Osteocyte (in vitro differentiated cells): ENCODE measurements at regions not wholly inside any gene's neighbourhood (a gene's known extent, or its start where the extent isn't known, plus 50 kb on each side); places are given as distances from the start of the nearest gene placed in this dataset.

ENCODE experiments used
- DNase-seq: peaks from one replicate; pipeline ENCODE4 v3.0.0; 2021; ENCODE audit warnings: mixed read lengths; ENCODE audit not compliant: unreplicated experiment; ENCODE audit errors: extremely low spot score
- H3K27ac Mint-ChIP-seq: one replicate; pipeline ENCODE4 v1.8.0; 2021; ENCODE audit warnings: mild to moderate bottlenecking, mixed read lengths; ENCODE audit not compliant: unreplicated experiment
- H3K27me3 Mint-ChIP-seq: one replicate; pipeline ENCODE4 v1.8.0; 2021; ENCODE audit warnings: mixed read lengths; ENCODE audit not compliant: unreplicated experiment
- H3K36me3 Mint-ChIP-seq: one replicate; pipeline ENCODE4 v1.8.0; 2021; ENCODE audit warnings: mixed read lengths; ENCODE audit not compliant: unreplicated experiment
- H3K4me1 Mint-ChIP-seq: one replicate; pipeline ENCODE4 v1.8.0; 2021; ENCODE audit warnings: mixed read lengths; ENCODE audit not compliant: unreplicated experiment
- H3K4me3 Mint-ChIP-seq: one replicate; pipeline ENCODE4 v1.8.0; 2021; ENCODE audit warnings: mild to moderate bottlenecking, moderate library complexity, mixed read lengths; ENCODE audit not compliant: unreplicated experiment
- H3K9me3 Mint-ChIP-seq: one replicate; pipeline ENCODE4 v1.8.0; 2021; ENCODE audit warnings: mixed read lengths; ENCODE audit not compliant: unreplicated experiment
- CTCF ChIP-seq: fragments of 200-600 bp; sonication (generic); IDR thresholded peaks from 2 replicates; pipeline ENCODE4 v1.5.0; 2021; ENCODE audit warnings: antibody characterized with exemption, mild to moderate bottlenecking, moderate library complexity

- Mint-ChIP-seq H3K9me3 (no peaks in the 10 kb centered on the region), H3K4me1 (no peaks in the 10 kb centered on the region), H3K27me3 (peaks cover 5% of the 10 kb centered on the region), H3K36me3 (no peaks in the 10 kb centered on the region), H3K4me3 (no peak overlapping the region), H3K27ac (no peak overlapping the region)
- DNase-seq = no peak
- TF ChIP-seq CTCF = no peak
These were observed 566.7 kb upstream of the NEGR1 start for GRCh38 chr1:72848997-72849396.

- Mint-ChIP-seq H3K9me3 (peaks cover under 1% of the 10 kb centered on the region), H3K27me3 (peaks cover 5% of the 10 kb centered on the region), H3K4me3 (no peak overlapping the region), H3K27ac (no peak overlapping the region), H3K36me3 (no peaks in the 10 kb centered on the region), H3K4me1 (no peaks in the 10 kb centered on the region)
- TF ChIP-seq CTCF = no peak
- no peak for DNase-seq
These were observed 565.3 kb upstream of the NEGR1 start for GRCh38 chr1:72847651-72848050.

GRCh38 chr1:72846476-72847278 is 564.3 kb upstream of the NEGR1 start:
- Mint-ChIP-seq H3K9me3 (peaks cover 9% of the 10 kb centered on the region), H3K36me3 (no peaks in the 10 kb centered on the region), H3K27ac (no peak overlapping the region), H3K4me3 (no peak overlapping the region), H3K4me1 (no peaks in the 10 kb centered on the region), H3K27me3 (peaks cover 5% of the 10 kb centered on the region)
- TF ChIP-seq CTCF = no peak
- DNase-seq = no peak

GRCh38 chr1:72845981-72846380 is 563.6 kb upstream of the NEGR1 start:
- Mint-ChIP-seq H3K4me1 (no peaks in the 10 kb centered on the region), H3K9me3 (peaks cover 9% of the 10 kb centered on the region), H3K27ac (no peak overlapping the region), H3K4me3 (no peak overlapping the region), H3K27me3 (peaks cover 3% of the 10 kb centered on the region), H3K36me3 (no peaks in the 10 kb centered on the region)
- DNase-seq = no peak
- TF ChIP-seq CTCF = no peak

GRCh38 chr1:72845381-72845780 is 563.0 kb upstream of the NEGR1 start:
- no peaks in the 10 kb centered on the region for H3K36me3 Mint-ChIP-seq
- peaks cover 9% of the 10 kb centered on the region for H3K9me3 Mint-ChIP-seq
- H3K27me3 Mint-ChIP-seq = peaks cover 3% of the 10 kb centered on the region
- no peaks in the 10 kb centered on the region for H3K4me1 Mint-ChIP-seq
- no peak overlapping the region for H3K27ac Mint-ChIP-seq
- peak; percentile 50 for TF ChIP-seq CTCF
- no peak overlapping the region for H3K4me3 Mint-ChIP-seq
- no peak for DNase-seq
